ENCODE measurements at regions not wholly inside any gene's neighbourhood (a gene's known extent, or its start where the extent isn't known, plus 50 kb on each side); places are given as distances from the start of the nearest gene placed in this dataset.
"Not testable (repeated sequence)": the region's sequence is repeated elsewhere in the genome, so short reads cannot be mapped to it uniquely, and the experiment has no call there.

DNA sequence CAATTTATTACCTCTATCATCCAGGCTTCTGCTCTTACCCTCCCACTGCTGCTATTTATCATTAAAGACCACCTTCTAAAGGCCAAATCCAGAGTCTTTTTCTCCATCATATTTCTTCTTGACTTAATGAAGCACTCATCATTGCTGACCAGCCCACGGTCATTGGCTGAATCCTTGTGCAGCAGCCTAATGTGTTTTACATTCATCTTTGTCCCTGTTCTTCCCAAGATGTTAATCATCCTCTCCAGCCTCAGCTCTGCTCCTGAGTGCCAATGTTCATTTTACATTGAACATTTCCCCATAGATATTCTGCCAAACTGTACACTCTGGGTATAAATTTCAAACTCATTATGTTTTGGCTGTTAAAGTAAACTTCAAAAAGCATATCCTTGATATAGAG, 373.6 kb downstream of the NUP35 start:
- DNase-seq (ENCODE audit: extremely low read depth in 1 of 11, low read depth in 9 of 11, low spot score in 4 of 11), result no peak

DNA sequence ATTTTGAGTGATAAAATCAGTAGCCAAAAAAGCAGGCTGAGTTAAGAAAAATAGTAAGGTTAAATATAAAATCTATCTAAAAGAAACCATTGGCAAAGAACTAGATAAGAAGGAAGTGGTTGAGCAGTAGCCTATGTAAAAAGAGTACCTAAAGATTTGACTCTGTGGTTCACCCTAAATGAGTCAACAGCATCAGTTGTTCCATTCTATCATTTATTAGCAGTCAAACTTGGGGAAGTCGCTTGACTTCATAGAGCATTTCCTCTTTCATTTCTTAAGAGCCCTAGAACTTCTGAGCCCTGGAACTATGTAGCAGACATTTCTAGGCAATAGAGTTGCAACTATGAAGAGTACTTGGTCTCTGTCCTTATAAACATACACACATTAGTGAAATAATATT, 381.7 kb downstream of the NUP35 start:
- DNase-seq (ENCODE audit: extremely low read depth in 1 of 11, low read depth in 9 of 11, low spot score in 4 of 11), result no peak

- DNase-seq (ENCODE audit: extremely low read depth in 1 of 11, low read depth in 9 of 11, low spot score in 4 of 11), result no peak
Measured at GRCh38 chr2:183511154-183511553, 386.9 kb downstream of the NUP35 start.

GRCh38 chr2:183519371-183520056, 395.3 kb downstream of the NUP35 start:
- no peak for DNase-seq (ENCODE audit: extremely low read depth in 1 of 11, low read depth in 9 of 11, low spot score in 4 of 11)

- DNase-seq (ENCODE audit: extremely low read depth in 1 of 11, low read depth in 9 of 11, low spot score in 4 of 11), result peak in 6 of 11 donors; percentile 12 to 52 (median 32)
Measured at GRCh38 chr2:183521911-183522310, 397.7 kb downstream of the NUP35 start.

GRCh38 chr2:183522489-183523266, 398.4 kb downstream of the NUP35 start:
- DNase-seq (ENCODE audit: extremely low read depth in 1 of 11, low read depth in 9 of 11, low spot score in 4 of 11), result no peak

- DNase-seq (ENCODE audit: extremely low read depth in 1 of 11, low read depth in 9 of 11, low spot score in 4 of 11), result no peak
Measured at GRCh38 chr2:183530333-183530901, 406.2 kb downstream of the NUP35 start.

DNA sequence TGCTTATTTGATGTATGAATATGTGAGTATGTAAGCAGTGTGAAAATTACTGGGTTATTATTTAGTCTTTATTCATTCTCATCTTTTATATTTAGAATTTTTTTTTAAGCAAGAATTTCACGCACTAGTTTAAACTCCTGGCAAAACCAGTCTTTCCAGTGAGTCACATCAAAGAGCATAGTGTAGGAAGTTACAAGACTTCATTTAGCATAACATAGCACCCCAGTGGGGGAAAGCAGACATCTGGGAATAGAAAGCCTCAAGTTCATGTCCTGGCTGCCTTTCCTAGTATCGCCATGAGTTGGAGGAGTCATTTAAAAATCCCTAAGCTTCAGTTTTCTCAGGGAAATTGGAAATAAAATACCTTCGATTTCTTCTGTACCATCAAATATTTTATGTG, 408.3 kb downstream of the NUP35 start:
- peak in 1 of 11 donors; percentile 22 for DNase-seq (ENCODE audit: extremely low read depth in 1 of 11, low read depth in 9 of 11, low spot score in 4 of 11)

GRCh38 chr2:183533021-183533420, 408.8 kb downstream of the NUP35 start:
- no peak for DNase-seq (ENCODE audit: extremely low read depth in 1 of 11, low read depth in 9 of 11, low spot score in 4 of 11)

DNA sequence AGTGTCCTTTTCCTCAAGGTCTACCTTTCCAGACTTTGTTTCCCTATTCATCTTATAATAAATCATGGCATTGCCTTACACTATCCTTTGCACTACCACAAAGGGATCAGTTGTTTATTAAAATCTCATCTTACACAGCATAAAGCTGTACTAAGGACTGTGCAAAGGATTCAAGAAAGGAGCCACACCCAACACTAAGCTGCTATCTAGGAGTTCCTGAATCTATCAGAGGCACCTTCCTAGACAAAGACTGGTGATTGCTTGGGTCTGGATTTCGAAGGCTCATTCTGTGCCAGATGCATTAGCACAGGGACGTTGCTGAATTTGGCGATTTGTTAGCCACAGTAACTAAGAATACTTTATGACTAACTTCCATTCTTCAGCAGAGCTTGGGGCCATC, 412.0 kb downstream of the NUP35 start:
- DNase-seq (ENCODE audit: extremely low read depth in 1 of 11, low read depth in 9 of 11, low spot score in 4 of 11), result no peak

DNA sequence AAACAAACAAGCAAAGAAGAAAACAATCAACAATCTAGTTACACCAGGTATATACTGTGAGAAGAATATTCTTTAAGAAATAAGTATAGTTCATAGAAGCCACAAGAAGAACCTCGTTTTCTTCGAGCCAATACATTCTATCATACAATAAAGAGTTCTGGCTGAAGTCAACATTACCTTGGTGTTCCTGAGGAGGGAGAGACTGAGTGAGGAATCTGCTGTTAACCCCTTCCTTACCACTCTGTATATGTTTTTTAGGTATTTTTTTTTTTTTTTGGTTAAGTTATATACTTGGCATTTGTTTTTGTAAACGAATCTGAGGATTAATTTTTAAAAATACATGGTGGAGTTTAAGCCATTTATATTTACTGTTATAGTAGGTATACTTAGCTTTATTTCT, 412.5 kb downstream of the NUP35 start:
- no peak for DNase-seq (ENCODE audit: extremely low read depth in 1 of 11, low read depth in 9 of 11, low spot score in 4 of 11)

- no peak for DNase-seq (ENCODE audit: extremely low read depth in 1 of 11, low read depth in 9 of 11, low spot score in 4 of 11)
Measured at GRCh38 chr2:183541766-183542165, 417.5 kb downstream of the NUP35 start.

GRCh38 chr2:183542606-183543005, 418.4 kb downstream of the NUP35 start:
- DNase-seq (ENCODE audit: extremely low read depth in 1 of 11, low read depth in 9 of 11, low spot score in 4 of 11), result no peak

DNA sequence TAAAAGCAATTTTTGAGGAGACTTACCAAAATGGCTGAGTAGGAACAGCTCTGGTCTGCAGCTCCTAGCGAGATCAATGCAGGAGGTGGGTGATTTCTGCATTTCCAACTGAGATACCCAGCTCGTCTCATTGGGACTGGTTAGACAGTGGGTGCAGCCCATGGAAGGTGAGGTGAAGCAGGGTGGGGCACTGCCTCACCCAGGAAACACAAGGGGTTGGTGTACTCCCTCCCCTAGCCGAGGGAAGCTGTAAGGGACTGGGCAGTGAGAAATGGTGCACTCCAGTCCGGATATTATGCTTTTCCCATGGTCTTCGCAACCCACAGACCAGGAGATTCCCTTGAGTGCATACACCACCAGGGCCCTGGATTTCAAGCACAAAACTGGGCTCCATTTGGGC, 419.0 kb downstream of the NUP35 start:
- no peak for DNase-seq (ENCODE audit: extremely low read depth in 1 of 11, low read depth in 9 of 11, low spot score in 4 of 11)

DNA sequence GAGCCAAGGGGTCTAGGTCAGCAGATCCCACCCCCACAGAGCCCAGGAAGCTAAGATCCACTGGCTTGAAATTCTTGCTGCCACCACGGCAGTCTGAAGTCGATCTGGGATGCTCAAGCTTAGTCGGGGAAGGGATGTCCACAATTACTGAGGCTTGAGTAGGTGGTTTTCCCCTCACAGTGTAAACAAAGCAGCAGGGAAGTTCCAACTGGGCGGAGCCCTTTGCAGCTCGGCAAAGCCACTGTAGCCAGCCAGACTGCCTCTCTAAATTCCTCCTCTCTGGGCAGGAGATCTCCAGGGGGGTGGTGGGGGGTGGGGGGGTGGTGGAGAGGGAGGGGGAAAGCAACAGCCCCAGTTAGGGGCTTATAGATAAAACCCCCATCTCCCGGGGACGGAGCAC, 419.5 kb downstream of the NUP35 start:
- DNase-seq (ENCODE audit: extremely low read depth in 1 of 11, low read depth in 9 of 11, low spot score in 4 of 11), result no peak

DNA sequence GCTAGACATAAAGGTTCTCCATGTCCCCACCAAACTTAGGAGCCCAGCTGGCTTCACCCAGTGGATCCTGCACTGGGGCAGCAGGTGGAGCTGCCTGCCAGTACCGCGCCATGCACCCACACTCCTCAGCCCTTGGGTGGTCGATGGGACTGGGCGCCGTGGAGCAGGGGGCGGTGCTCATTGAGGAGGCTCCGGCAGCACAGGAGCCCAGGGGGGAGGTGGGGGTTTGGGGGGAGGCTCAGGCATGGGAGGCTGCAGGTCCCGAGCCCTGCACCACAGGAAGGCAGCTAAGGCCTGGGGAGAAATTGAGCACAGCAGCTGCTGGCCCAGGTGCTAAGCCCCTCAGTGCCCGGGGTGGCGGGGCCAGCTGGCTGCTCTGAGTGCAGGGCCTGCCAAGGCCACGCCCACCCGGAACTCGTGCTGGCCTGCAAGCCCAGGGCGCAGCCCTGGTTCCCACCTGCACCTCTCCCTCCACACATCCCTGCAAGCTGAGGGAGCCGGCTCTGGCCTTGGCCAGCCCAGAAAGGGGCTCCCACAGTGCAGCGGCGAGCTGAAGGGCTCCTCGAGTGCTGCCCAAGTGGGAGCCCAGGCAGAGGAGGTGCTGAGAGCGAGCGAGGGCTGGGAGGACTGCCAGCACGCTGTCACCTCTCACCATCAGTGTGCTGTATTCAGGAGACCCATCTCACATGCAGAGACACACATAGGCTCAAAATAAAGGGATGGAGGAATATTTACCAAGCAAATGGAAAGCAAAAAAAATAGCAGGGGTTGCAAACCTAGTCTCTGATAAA, 422.5 kb downstream of the NUP35 start:
- not testable (repeated sequence) for DNase-seq (ENCODE audit: extremely low read depth in 1 of 11, low read depth in 9 of 11, low spot score in 4 of 11)

DNA sequence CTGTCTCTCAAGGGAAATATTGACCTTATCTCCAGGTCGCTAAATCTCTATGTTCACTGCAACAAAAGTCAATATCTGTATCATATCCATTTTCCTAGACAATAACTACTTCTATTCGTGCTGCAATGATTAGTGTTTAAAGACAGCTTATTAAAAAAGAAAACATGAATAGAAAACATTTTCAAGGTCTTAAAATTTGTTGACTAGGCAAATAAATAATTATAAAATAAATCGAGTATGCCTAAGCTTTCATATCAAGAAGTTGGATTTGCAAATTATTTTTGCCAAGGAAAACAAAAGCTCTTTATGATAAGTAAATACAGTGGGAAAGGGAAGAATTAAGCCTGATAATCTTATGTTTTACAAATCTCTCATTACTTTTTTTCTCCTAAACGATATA, 428.5 kb downstream of the NUP35 start:
- no peak for DNase-seq (ENCODE audit: extremely low read depth in 1 of 11, low read depth in 9 of 11, low spot score in 4 of 11)

GRCh38 chr2:183564726-183565125, 440.5 kb downstream of the NUP35 start:
- DNase-seq (ENCODE audit: extremely low read depth in 1 of 11, low read depth in 9 of 11, low spot score in 4 of 11), result no peak

- no peak for DNase-seq (ENCODE audit: extremely low read depth in 1 of 11, low read depth in 9 of 11, low spot score in 4 of 11)
Measured at GRCh38 chr2:183575481-183575880, 451.2 kb downstream of the NUP35 start.

DNA sequence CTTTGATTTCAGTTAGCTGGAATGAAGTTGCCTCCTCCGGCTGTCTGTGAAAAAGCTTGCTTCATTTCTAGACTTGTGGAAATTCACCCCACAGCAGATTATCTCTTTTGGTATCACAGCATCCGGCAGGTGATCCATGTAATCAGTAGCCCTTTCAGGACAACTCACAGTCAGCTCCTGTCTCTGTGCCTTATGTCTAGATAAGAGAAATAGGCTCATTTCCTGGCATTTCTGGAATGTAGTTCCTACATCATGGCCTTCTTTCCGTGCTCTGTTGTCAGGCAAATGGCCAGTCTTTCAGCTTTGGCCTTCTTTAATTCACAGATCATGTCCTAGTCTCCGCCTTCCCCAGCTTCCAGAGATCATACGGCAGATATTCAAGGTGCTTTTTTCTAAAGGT, 455.4 kb downstream of the NUP35 start:
- DNase-seq (ENCODE audit: extremely low read depth in 1 of 11, low read depth in 9 of 11, low spot score in 4 of 11), result no peak

Data from renal cortex interstitium (tissue), 11 donors.